Adrenal gland (tissue), 9 donors: ENCODE measurements at regions not wholly inside any gene's neighbourhood (a gene's known extent, or its start where the extent isn't known, plus 50 kb on each side); places are given as distances from the start of the nearest gene placed in this dataset.

Experiments used
- DNase-seq, 7 donors: peaks; one replicate each; pipeline ENCODE4 v3.0.0-alpha.2; 2019 to 2020
- H3K27ac ChIP-seq, 5 donors: fragments of 200-600 bp; sonication (generic) in 4 of 5; 1 replicate in 3 of 5; 2 replicates in 2 of 5; pipeline versions ENCODE4 v1.5.1 to v1.8.0; 2016 to 2020; ENCODE audit warnings: mild to moderate bottlenecking in 1 of 5
- H3K27me3 ChIP-seq: fragments of 200-600 bp; 2 replicates; pipeline ENCODE4 v1.8.0; 2021
- H3K36me3 ChIP-seq, 2 donors: fragments of 200-600 bp; replicated peaks in 1 of 2; 1 replicate in 1 of 2; 2 replicates in 1 of 2; pipeline versions ENCODE4 v1.5.1 to v1.8.0; 2018 to 2022
- H3K4me1 ChIP-seq, 2 donors: fragments of 200-600 bp; replicated peaks in 1 of 2; 1 replicate in 1 of 2; 2 replicates in 1 of 2; pipeline versions ENCODE4 v1.5.1 to v1.8.0; 2018 to 2021
- H3K4me3 ChIP-seq, 4 donors: fragments of 200-600 bp; sonication (generic) in 3 of 4; one replicate each; pipeline ENCODE4 v1.5.1; 2016 to 2018
- H3K9me3 ChIP-seq, 3 donors: fragments of 200-600 bp; sonication (generic) in 1 of 3; replicated peaks in 1 of 3; 1 replicate in 2 of 3; 2 replicates in 1 of 3; pipeline versions ENCODE4 v1.5.1 to v1.8.0; 2016 to 2021
- CTCF ChIP-seq, 6 experiments: fragments of 450-650 bp in 4 of 6; fragments of 200-600 bp in 2 of 6; sonication (generic) in 1 of 6; IDR thresholded peaks; 1 replicate in 5 of 6; 2 replicates in 1 of 6; pipeline versions ENCODE4 v1.5.1 to v1.8.0; 2016 to 2021; ENCODE audit warnings: antibody characterized with exemption in 6 of 6, mild to moderate bottlenecking in 2 of 6, moderate library complexity in 1 of 6
- POLR2A ChIP-seq, 2 donors: fragments of 450-650 bp; IDR thresholded peaks; one replicate each; pipeline ENCODE4 v1.6.1; 2017; ENCODE audit warnings: antibody characterized with exemption in 2 of 2, mild to moderate bottlenecking in 2 of 2, moderate library complexity in 1 of 2
- WGBS, 4 donors: extraction: QIAGEN DNeasy Blood & Tissue Kit in 2 of 4; methylation state at CpG; one replicate each; pipeline versions ENCODE4 v1.1.5 to v1.1.7; 2013 to 2017; 5-methylcytosine and 5-hydroxymethylcytosine counted together
- intact Hi-C, 2 donors: fragments of 100-400 bp; cut with DNase I; formaldehyde crosslinking; loops; one replicate each; pipeline versions ENCODE4 v1.14.1 to v1.15.0; 2022 to 2023
- donor health status: healthy with polysubstance abuse.
- donor health status: Bipolar disorder and iron deficiency.
- donor health status: DM: yes; HTN: yes; CAD: no.
- donor health status: DM: no; HTN: no; CAD: no.
- donor health status: DM: no; HTN: no; CAD: no.

DNA sequence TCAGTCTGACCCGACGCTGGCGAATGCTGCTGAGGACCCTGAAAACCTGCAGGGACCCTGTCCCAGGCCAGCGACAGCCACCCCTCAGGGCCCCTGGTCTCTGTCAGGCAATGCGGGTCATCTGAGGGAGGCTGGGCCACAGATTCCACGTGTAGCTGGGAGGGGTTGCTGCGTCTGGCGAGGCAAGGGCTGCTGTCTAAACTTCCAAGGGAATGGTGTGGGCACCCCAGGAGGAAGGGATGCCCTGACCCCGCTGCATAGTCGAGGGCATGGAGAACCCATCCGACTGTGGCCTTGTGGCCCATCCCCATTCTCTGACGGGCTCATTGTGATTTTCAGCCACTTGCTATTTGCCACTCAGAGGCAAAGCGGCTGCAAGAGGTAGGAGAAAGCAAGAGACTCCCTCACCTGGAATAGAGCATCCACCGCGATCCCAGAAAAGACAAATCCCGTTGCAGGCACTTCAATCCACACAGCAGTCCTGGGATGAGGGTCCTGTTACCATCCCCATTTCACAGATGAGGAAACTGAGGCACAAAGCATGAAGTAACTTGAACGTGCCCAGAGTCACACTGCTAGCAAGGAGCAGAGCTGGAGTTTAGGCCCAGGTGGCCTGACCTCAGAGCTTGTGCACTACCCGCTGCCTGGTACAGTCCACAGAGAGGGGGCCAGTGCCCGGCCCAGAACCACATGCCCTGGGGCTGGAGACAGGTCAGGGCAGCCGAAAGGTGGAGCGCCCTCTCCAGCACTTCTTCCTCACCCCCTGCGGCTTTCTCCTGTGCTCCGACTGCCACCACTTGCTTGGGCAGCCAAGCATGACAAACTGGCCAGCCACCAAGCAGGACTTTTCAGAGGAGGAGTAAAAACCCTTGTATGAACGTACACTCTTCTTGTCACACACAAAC is 163.8 kb upstream of the KLF14 start:
- intact Hi-C loops, result loop anchor here (10.0 kb wide), 2 partner anchors 107 to 147 kb away; no protein-coding TSS in a partner anchor
- Histone ChIP-seq H3K4me3 (no peak overlapping the region), H3K9me3 (no peaks in the 10 kb centered on the region), H3K4me1 (peaks cover 41 to 69% of the 10 kb centered on the region in 2 donors), H3K27me3 (no peaks in the 10 kb centered on the region), H3K27ac (peak overlapping the region in 3 of 5 donors; percentile 68 to 90 (median 71)), H3K36me3 (peaks cover 0 to 6% of the 10 kb centered on the region in 2 donors)
- peak in 3 of 7 donors; percentile 9 to 31 (median 14) for DNase-seq
- WGBS, 4 donors, result 83 to 95% (median 88%) methylated on average over 16 to 24 of the region's 24 CpGs
- TF ChIP-seq POLR2A (IDR thresholded peaks at IDR 0.05), result no peak
- no peak for TF ChIP-seq CTCF (IDR thresholded peaks at IDR 0.05)

DNA sequence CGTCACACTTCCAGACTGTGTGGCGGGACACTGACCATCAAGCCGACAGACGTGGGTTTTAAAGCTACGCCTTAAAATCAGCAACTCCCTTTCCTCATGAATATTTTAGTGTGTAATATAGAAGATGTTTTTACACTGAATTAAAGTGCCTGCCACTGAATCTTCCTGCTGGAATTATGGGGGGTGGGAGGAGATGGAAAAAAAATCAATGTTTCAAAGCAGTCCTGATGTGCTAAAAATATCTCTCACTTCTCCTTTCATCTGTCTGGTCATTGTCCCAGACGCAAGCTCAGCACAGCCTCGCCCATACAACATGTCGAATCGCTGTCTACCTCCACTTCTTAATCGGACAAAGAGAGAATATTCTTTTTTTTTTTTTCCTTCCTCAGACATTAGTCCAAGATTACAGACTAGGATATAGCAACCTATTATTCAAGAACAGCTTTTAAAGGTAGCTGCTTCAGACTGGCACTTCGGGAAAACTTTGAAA is 165.1 kb upstream of the KLF14 start:
- Histone ChIP-seq H3K27me3 (no peaks in the 10 kb centered on the region), H3K4me1 (peaks cover 39 to 69% of the 10 kb centered on the region in 2 donors), H3K36me3 (peaks cover 0 to 6% of the 10 kb centered on the region in 2 donors), H3K27ac (peak overlapping the region in 2 of 5 donors; percentile 68 to 71), H3K9me3 (no peaks in the 10 kb centered on the region), H3K4me3 (no peak overlapping the region)
- DNase-seq, result peak in 1 of 7 donors; percentile 5
- 83 to 93% (median 89%) methylated on average over 11 of the region's 11 CpGs for WGBS, 4 donors
- intact Hi-C loops, result loop anchor here (10.0 kb wide), 2 partner anchors 106 to 146 kb away; no protein-coding TSS in a partner anchor
- TF ChIP-seq POLR2A (IDR thresholded peaks at IDR 0.05) (no peak), CTCF (IDR thresholded peaks at IDR 0.05) (no peak)

GRCh38 chr7:130899638-130900401 is 165.8 kb upstream of the KLF14 start:
- TF ChIP-seq CTCF (IDR thresholded peaks at IDR 0.05) (no peak), POLR2A (IDR thresholded peaks at IDR 0.05) (no peak)
- H3K36me3 ChIP-seq, result peaks cover 0 to 6% of the 10 kb centered on the region in 2 donors
- DNase-seq, result peak in 2 of 7 donors; percentile 13
- no peaks in the 10 kb centered on the region for H3K27me3 ChIP-seq
- WGBS, 4 donors, result 80 to 86% (median 83%) methylated on average over 15 of the region's 15 CpGs
- H3K4me1 ChIP-seq, result peaks cover 37 to 69% of the 10 kb centered on the region in 2 donors
- no peaks in the 10 kb centered on the region for H3K9me3 ChIP-seq
- intact Hi-C loops, result loop anchor here (2.0 to 10.0 kb wide), 4 partner anchors 59 to 155 kb away; no protein-coding TSS in a partner anchor
- peak overlapping the region in 3 of 5 donors; percentile 42 to 84 (median 80) for H3K27ac ChIP-seq
- no peak overlapping the region for H3K4me3 ChIP-seq
